Spinal cord (tissue), 9 donors: ENCODE measurements at regions not wholly inside any gene's neighbourhood (a gene's known extent, or its start where the extent isn't known, plus 50 kb on each side); places are given as distances from the start of the nearest gene placed in this dataset.
"Not testable (repeated sequence)": the region's sequence is repeated elsewhere in the genome, so short reads cannot be mapped to it uniquely, and the experiment has no call there.

Experiments used
- DNase-seq, 6 donors: peaks; one replicate each; pipeline versions ENCODE4 v3.0.0 to v3.0.0-alpha.2; 2013 to 2015; ENCODE audit warnings: low spot score in 6 of 6, low read depth in 4 of 6
- H3K27ac ChIP-seq: one replicate; pipeline ENCODE4 v1.5.1; 2013; ENCODE audit warnings: low read depth, low read length, control low read depth
- H3K27me3 ChIP-seq: one replicate; pipeline ENCODE4 v1.6.1; 2013; ENCODE audit warnings: low read length; ENCODE audit not compliant: control insufficient read depth, insufficient read depth
- H3K36me3 ChIP-seq: one replicate; pipeline ENCODE4 v1.6.1; 2013; ENCODE audit warnings: low read length; ENCODE audit not compliant: control insufficient read depth, insufficient read depth
- H3K4me1 ChIP-seq: one replicate; pipeline ENCODE4 v1.6.1; 2013; ENCODE audit warnings: low read length; ENCODE audit not compliant: control insufficient read depth, insufficient read depth
- H3K4me3 ChIP-seq: one replicate; pipeline ENCODE4 v1.5.1; 2013; ENCODE audit warnings: low read depth, low read length, control low read depth
- H3K9me3 ChIP-seq: one replicate; pipeline ENCODE4 v1.6.1; 2013; ENCODE audit warnings: low read length; ENCODE audit not compliant: control insufficient read depth, insufficient read depth
- WGBS: methylation state at CpG from one replicate; pipeline ENCODE4 v1.1.5; 2013; ENCODE audit warnings: missing lambda C conversion rate; ENCODE audit not compliant: insufficient coverage; 5-methylcytosine and 5-hydroxymethylcytosine counted together
- donor health status: healthy.

GRCh38 chrX:67435536-67435935, 108.3 kb upstream of the AR start:
- Histone ChIP-seq H3K9me3 (no peaks in the 10 kb centered on the region), H3K27me3 (no peaks in the 10 kb centered on the region), H3K4me3 (no peak overlapping the region), H3K4me1 (no peaks in the 10 kb centered on the region), H3K36me3 (no peaks in the 10 kb centered on the region), H3K27ac (no peak overlapping the region)
- no peak for DNase-seq
- 50% methylated on average over 1 of the region's 1 CpG for WGBS

DNA sequence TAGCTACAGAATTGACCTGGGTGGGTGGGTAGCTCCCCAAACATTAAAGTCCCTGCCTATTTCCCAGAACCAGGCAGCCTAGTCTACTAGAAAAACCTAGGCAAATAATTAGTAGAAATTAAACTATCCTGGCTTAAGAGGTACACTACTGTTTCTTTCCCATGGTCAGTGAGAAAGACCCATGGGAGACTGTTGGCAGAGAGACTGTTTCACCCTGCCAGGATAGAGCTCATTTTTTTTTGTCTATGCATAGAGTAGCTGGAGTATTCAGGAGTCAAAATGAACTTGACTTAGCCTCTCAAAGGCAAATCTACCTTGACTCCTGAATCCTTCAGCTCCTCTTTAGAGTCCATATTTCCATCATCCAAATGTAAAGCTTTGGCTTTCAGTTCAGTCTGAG, 107.0 kb upstream of the AR start:
- H3K9me3 ChIP-seq: no peaks in the 10 kb centered on the region
- H3K27ac ChIP-seq: no peak overlapping the region
- H3K27me3 ChIP-seq: no peaks in the 10 kb centered on the region
- H3K4me3 ChIP-seq: no peak overlapping the region
- no peaks in the 10 kb centered on the region for H3K36me3 ChIP-seq
- no peaks in the 10 kb centered on the region for H3K4me1 ChIP-seq
- no peak for DNase-seq

GRCh38 chrX:67437821-67438220, 106.0 kb upstream of the AR start:
- H3K4me3 ChIP-seq: no peak overlapping the region
- no peak for DNase-seq
- no peaks in the 10 kb centered on the region for H3K9me3 ChIP-seq
- no peak overlapping the region for H3K27ac ChIP-seq
- no peaks in the 10 kb centered on the region for H3K27me3 ChIP-seq
- no peaks in the 10 kb centered on the region for H3K36me3 ChIP-seq
- H3K4me1 ChIP-seq: no peaks in the 10 kb centered on the region
- WGBS: 55% methylated on average over 2 of the region's 3 CpGs

DNA sequence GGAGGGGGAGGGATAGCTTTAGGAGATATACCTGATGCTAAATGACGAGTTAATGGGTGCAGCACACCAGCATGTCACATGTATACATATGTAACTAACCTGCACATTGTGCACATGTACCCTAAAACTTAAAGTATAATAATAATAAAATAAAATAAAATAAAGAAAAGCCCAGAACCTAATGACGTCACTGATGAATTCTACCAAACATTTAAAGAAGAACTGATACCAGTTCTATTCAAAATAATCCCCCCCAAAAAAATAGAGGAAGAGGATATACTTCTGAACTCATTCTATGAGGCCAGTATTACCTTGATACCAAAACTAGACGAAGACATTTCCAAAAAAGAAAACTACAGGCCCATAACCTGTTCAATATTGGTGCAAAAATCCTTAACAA, 68.6 kb upstream of the AR start:
- not testable (repeated sequence) for H3K4me3 ChIP-seq, H3K36me3 ChIP-seq, H3K27me3 ChIP-seq, DNase-seq, H3K27ac ChIP-seq, H3K9me3 ChIP-seq, H3K4me1 ChIP-seq
- no CpG with 5 or more reads among the region's 3 CpGs for WGBS

DNA sequence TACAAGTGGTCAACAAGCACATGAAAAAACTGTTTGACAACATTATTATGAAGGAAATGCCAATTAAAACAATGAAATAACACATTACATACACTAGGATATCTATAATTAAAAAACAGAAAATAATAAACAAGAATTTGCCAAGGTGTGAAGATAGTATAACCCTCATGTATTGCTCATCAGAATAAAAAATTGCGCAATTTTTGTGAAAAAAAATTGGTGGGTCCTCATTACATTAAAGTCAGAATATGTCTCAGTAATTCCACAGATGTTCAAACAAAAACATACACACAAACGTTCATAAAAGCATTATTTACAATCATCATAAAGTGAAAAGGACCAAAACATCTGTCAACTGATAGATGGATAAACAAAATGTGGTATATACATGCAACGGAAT, 63.0 kb upstream of the AR start:
- Histone ChIP-seq H3K27ac (no peak overlapping the region), H3K4me3 (no peak overlapping the region), H3K4me1 (no peaks in the 10 kb centered on the region), H3K27me3 (no peaks in the 10 kb centered on the region), H3K9me3 (no peaks in the 10 kb centered on the region), H3K36me3 (no peaks in the 10 kb centered on the region)
- no peak for DNase-seq
- no CpG with 5 or more reads among the region's 3 CpGs for WGBS
